ENCODE measurements at regions not wholly inside any gene's neighbourhood (a gene's known extent, or its start where the extent isn't known, plus 50 kb on each side); places are given as distances from the start of the nearest gene placed in this dataset.
"Not testable (repeated sequence)": the region's sequence is repeated elsewhere in the genome, so short reads cannot be mapped to it uniquely, and the experiment has no call there.

GRCh38 chr10:2401459-2401858 lies 664.1 kb upstream of the ADARB2 start:
- no peak for DNase-seq (ENCODE audit: extremely low read depth, low read depth)

- DNase-seq (ENCODE audit: extremely low read depth, low read depth): no peak
Observed at GRCh38 chr10:2399482-2399881, 662.2 kb upstream of the ADARB2 start.

GRCh38 chr10:2392145-2392812 lies 655.0 kb upstream of the ADARB2 start:
- DNase-seq (ENCODE audit: extremely low read depth, low read depth): peak; percentile 5

- no peak for DNase-seq (ENCODE audit: extremely low read depth, low read depth)
Observed at GRCh38 chr10:2387672-2388071, 650.3 kb upstream of the ADARB2 start.

GRCh38 chr10:2387261-2387660 lies 649.9 kb upstream of the ADARB2 start:
- no peak for DNase-seq (ENCODE audit: extremely low read depth, low read depth)

GRCh38 chr10:2380218-2380617 lies 642.9 kb upstream of the ADARB2 start:
- DNase-seq (ENCODE audit: extremely low read depth, low read depth): no peak

- no peak for DNase-seq (ENCODE audit: extremely low read depth, low read depth)
Observed at GRCh38 chr10:2367083-2367482, 629.8 kb upstream of the ADARB2 start.

- no peak for DNase-seq (ENCODE audit: extremely low read depth, low read depth)
Observed at GRCh38 chr10:2366264-2366931, 629.1 kb upstream of the ADARB2 start.

GRCh38 chr10:2362331-2362730 lies 625.0 kb upstream of the ADARB2 start:
- DNase-seq (ENCODE audit: extremely low read depth, low read depth): no peak

- no peak for DNase-seq (ENCODE audit: extremely low read depth, low read depth)
Observed at GRCh38 chr10:2358586-2358985, 621.3 kb upstream of the ADARB2 start.

GRCh38 chr10:2356670-2357069 lies 619.3 kb upstream of the ADARB2 start:
- DNase-seq (ENCODE audit: extremely low read depth, low read depth): no peak

GRCh38 chr10:2351566-2351965 lies 614.2 kb upstream of the ADARB2 start:
- DNase-seq (ENCODE audit: extremely low read depth, low read depth): no peak

GRCh38 chr10:2342206-2342605 lies 604.9 kb upstream of the ADARB2 start:
- DNase-seq (ENCODE audit: extremely low read depth, low read depth): no peak

GRCh38 chr10:2340831-2341647 lies 603.7 kb upstream of the ADARB2 start:
- no peak for DNase-seq (ENCODE audit: extremely low read depth, low read depth)

- no peak for DNase-seq (ENCODE audit: extremely low read depth, low read depth)
Observed at GRCh38 chr10:2335626-2336025, 598.3 kb upstream of the ADARB2 start.

- no peak for DNase-seq (ENCODE audit: extremely low read depth, low read depth)
Observed at GRCh38 chr10:2334575-2334974, 597.2 kb upstream of the ADARB2 start.

- no peak for DNase-seq (ENCODE audit: extremely low read depth, low read depth)
Observed at GRCh38 chr10:2329082-2329481, 591.8 kb upstream of the ADARB2 start.

GRCh38 chr10:2326411-2326810 lies 589.1 kb upstream of the ADARB2 start:
- DNase-seq (ENCODE audit: extremely low read depth, low read depth): no peak

GRCh38 chr10:2315045-2315485 lies 577.7 kb upstream of the ADARB2 start:
- DNase-seq (ENCODE audit: extremely low read depth, low read depth): not testable (repeated sequence)

- DNase-seq (ENCODE audit: extremely low read depth, low read depth): no peak
Observed at GRCh38 chr10:2306081-2306480, 568.8 kb upstream of the ADARB2 start.

- DNase-seq (ENCODE audit: extremely low read depth, low read depth): no peak
Observed at GRCh38 chr10:2303169-2303568, 565.8 kb upstream of the ADARB2 start.

GRCh38 chr10:2301227-2301626 lies 563.9 kb upstream of the ADARB2 start:
- DNase-seq (ENCODE audit: extremely low read depth, low read depth): no peak
